ENCODE measurements at regions not wholly inside any gene's neighbourhood (a gene's known extent, or its start where the extent isn't known, plus 50 kb on each side); places are given as distances from the start of the nearest gene placed in this dataset.

DNA sequence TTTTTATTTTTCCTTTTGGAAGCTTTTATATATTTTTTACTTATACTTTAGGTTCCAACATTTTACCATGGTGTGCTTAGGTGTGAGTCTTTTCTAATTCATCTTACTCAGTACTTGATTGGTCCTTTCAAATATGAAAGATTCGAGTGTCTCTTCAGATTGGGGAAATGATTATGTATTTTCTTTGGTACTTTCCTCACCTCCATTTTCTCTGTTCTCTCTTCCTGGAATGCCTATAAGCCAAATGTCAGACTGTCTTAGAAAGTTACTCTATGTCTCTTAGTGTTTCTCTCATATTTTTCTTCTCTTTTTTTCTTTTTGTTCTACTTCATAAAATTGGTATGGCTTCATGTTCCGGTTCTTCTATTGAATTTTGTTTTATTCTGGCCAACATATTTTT, 119.6 kb upstream of the SV2C start:
- TF ChIP-seq, protein P1, sequence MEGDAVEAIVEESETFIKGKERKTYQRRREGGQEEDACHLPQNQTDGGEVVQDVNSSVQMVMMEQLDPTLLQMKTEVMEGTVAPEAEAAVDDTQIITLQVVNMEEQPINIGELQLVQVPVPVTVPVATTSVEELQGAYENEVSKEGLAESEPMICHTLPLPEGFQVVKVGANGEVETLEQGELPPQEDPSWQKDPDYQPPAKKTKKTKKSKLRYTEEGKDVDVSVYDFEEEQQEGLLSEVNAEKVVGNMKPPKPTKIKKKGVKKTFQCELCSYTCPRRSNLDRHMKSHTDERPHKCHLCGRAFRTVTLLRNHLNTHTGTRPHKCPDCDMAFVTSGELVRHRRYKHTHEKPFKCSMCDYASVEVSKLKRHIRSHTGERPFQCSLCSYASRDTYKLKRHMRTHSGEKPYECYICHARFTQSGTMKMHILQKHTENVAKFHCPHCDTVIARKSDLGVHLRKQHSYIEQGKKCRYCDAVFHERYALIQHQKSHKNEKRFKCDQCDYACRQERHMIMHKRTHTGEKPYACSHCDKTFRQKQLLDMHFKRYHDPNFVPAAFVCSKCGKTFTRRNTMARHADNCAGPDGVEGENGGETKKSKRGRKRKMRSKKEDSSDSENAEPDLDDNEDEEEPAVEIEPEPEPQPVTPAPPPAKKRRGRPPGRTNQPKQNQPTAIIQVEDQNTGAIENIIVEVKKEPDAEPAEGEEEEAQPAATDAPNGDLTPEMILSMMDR (IDR thresholded peaks at IDR 0.05): no peak
- no peak for TF ChIP-seq POLR2A (IDR thresholded peaks at IDR 0.05)

Data from body of pancreas (tissue), 4 donors.